Natural killer cell (primary cell): ENCODE measurements at regions not wholly inside any gene's neighbourhood (a gene's known extent, or its start where the extent isn't known, plus 50 kb on each side); places are given as distances from the start of the nearest gene placed in this dataset.

Experiments
- ATAC-seq, 3 donors: fragments of 150-1000 bp in 2 of 3; fragments of 200-7000 bp in 1 of 3; cut with Tn5 transposase; 1 replicate in 1 of 3; 2 replicates in 2 of 3; pipeline ENCODE4 v1.10.0; 2021; ENCODE audit warnings: mild to moderate bottlenecking in 2 of 3, moderate library complexity in 2 of 3
- DNase-seq, 2 donors: peaks; one replicate each; pipeline versions ENCODE4 v3.0.0 to v3.0.0-alpha.2; 2013 to 2021; ENCODE audit warnings: mixed read lengths in 1 of 2
- H3K27ac ChIP-seq: one replicate; pipeline ENCODE4 v1.5.1; 2013; ENCODE audit warnings: mild to moderate bottlenecking, low read length
- H3K27me3 ChIP-seq: one replicate; pipeline ENCODE4 v1.6.1; 2013; ENCODE audit warnings: low read length; ENCODE audit not compliant: control insufficient read depth, insufficient read depth
- H3K36me3 ChIP-seq: one replicate; pipeline ENCODE4 v1.6.1; 2013; ENCODE audit warnings: low read length; ENCODE audit not compliant: control insufficient read depth, insufficient read depth
- H3K4me1 ChIP-seq: one replicate; pipeline ENCODE4 v1.6.1; 2013; ENCODE audit warnings: low read length; ENCODE audit not compliant: control insufficient read depth, insufficient read depth
- H3K4me3 ChIP-seq: one replicate; pipeline ENCODE4 v1.5.1; 2013; ENCODE audit warnings: low read length
- H3K9me3 ChIP-seq: one replicate; pipeline ENCODE4 v1.6.1; 2013; ENCODE audit warnings: low read length; ENCODE audit not compliant: control insufficient read depth, insufficient read depth
- H3K27ac Mint-ChIP-seq, 2 donors: one replicate each; pipeline ENCODE4 v1.8.0; 2022; ENCODE audit warnings: mild to moderate bottlenecking in 2 of 2, mixed read lengths in 2 of 2, moderate library complexity in 1 of 2
- H3K27me3 Mint-ChIP-seq, 2 donors: one replicate each; pipeline ENCODE4 v1.8.0; 2022; ENCODE audit warnings: low read depth in 2 of 2, mixed read lengths in 2 of 2
- H3K36me3 Mint-ChIP-seq: one replicate; pipeline ENCODE4 v1.8.0; 2022; ENCODE audit warnings: mixed read lengths
- H3K4me1 Mint-ChIP-seq, 2 donors: one replicate each; pipeline ENCODE4 v1.8.0; 2022; ENCODE audit warnings: mixed read lengths in 2 of 2
- H3K4me3 Mint-ChIP-seq: one replicate; pipeline ENCODE4 v1.8.0; 2022; ENCODE audit warnings: mild to moderate bottlenecking, moderate library complexity, mixed read lengths
- H3K9me3 Mint-ChIP-seq, 2 donors: one replicate each; pipeline ENCODE4 v1.8.0; 2022; ENCODE audit warnings: mixed read lengths in 2 of 2
- CTCF ChIP-seq: fragments of 200-600 bp; IDR thresholded peaks from one replicate; pipeline ENCODE4 v1.8.0; 2022; ENCODE audit warnings: antibody characterized with exemption
- WGBS: methylation state at CpG from one replicate; pipeline ENCODE4 v1.1.7; 2013; ENCODE audit warnings: missing lambda C conversion rate; ENCODE audit not compliant: insufficient coverage; 5-methylcytosine and 5-hydroxymethylcytosine counted together
- intact Hi-C: fragments of 100-400 bp; cut with micrococcal nuclease; formaldehyde crosslinking; loops from one replicate; pipeline ENCODE4 v1.14.2; 2022

- Histone ChIP-seq H3K36me3 (no peaks in the 10 kb centered on the region), H3K27me3 (no peaks in the 10 kb centered on the region), H3K4me1 (no peaks in the 10 kb centered on the region), H3K27ac (no peak overlapping the region), H3K9me3 (no peaks in the 10 kb centered on the region), H3K4me3 (no peak overlapping the region)
- TF ChIP-seq CTCF: no peak
- intact Hi-C loops: no loop called here
- H3K4me1 Mint-ChIP-seq: no peaks in the 10 kb centered on the region
- DNase-seq (no peak), ATAC-seq (no peak)
- H3K27ac Mint-ChIP-seq: no peak overlapping the region
- H3K36me3 Mint-ChIP-seq: no peaks in the 10 kb centered on the region
- 50% methylated on average over 3 of the region's 4 CpGs for WGBS
- no peak overlapping the region for H3K4me3 Mint-ChIP-seq
- H3K27me3 Mint-ChIP-seq: no peaks in the 10 kb centered on the region
- H3K9me3 Mint-ChIP-seq: peaks cover 0 to 4% of the 10 kb centered on the region in 2 donors
These were observed 272.2 kb upstream of the RARB start for GRCh38 chr3:25155652-25156471.

GRCh38 chr3:25156626-25157025, 271.4 kb upstream of the RARB start:
- Mint-ChIP-seq H3K36me3 (no peaks in the 10 kb centered on the region), H3K9me3 (peaks cover 3 to 6% of the 10 kb centered on the region in 2 donors), H3K4me1 (no peaks in the 10 kb centered on the region), H3K27ac (no peak overlapping the region), H3K27me3 (no peaks in the 10 kb centered on the region), H3K4me3 (no peak overlapping the region)
- no peaks in the 10 kb centered on the region for H3K27me3 ChIP-seq
- no peak overlapping the region for H3K4me3 ChIP-seq
- no peaks in the 10 kb centered on the region for H3K4me1 ChIP-seq
- ATAC-seq (no peak), DNase-seq (no peak)
- WGBS: 68% methylated on average over 3 of the region's 5 CpGs
- H3K27ac ChIP-seq: no peak overlapping the region
- intact Hi-C loops: no loop called here
- H3K36me3 ChIP-seq: no peaks in the 10 kb centered on the region
- no peak for TF ChIP-seq CTCF
- no peaks in the 10 kb centered on the region for H3K9me3 ChIP-seq

- TF ChIP-seq CTCF: no peak
- ATAC-seq (no peak), DNase-seq (no peak)
- Mint-ChIP-seq H3K27ac (no peak overlapping the region), H3K4me1 (no peaks in the 10 kb centered on the region), H3K27me3 (no peaks in the 10 kb centered on the region), H3K36me3 (no peaks in the 10 kb centered on the region), H3K9me3 (peaks cover 6 to 12% of the 10 kb centered on the region in 2 donors), H3K4me3 (no peak overlapping the region)
- WGBS: 72% methylated on average over 3 of the region's 3 CpGs
- H3K4me1 ChIP-seq: no peaks in the 10 kb centered on the region
- intact Hi-C loops: no loop called here
- H3K36me3 ChIP-seq: no peaks in the 10 kb centered on the region
- H3K27ac ChIP-seq: no peak overlapping the region
- peaks cover 3% of the 10 kb centered on the region for H3K9me3 ChIP-seq
- no peak overlapping the region for H3K4me3 ChIP-seq
- no peaks in the 10 kb centered on the region for H3K27me3 ChIP-seq
These were observed 262.8 kb upstream of the RARB start for GRCh38 chr3:25165306-25165705.

- WGBS: 83% methylated on average over 3 of the region's 3 CpGs
- Mint-ChIP-seq H3K27ac (no peak overlapping the region), H3K4me3 (no peak overlapping the region)
These were observed 262.0 kb upstream of the RARB start for GRCh38 chr3:25166016-25166415.

More at GRCh38 chr3:25166016-25166415, 262.0 kb upstream of the RARB start:
- no peaks in the 10 kb centered on the region for H3K36me3 Mint-ChIP-seq
- DNase-seq: no peak
- no peaks in the 10 kb centered on the region for H3K27me3 Mint-ChIP-seq
- peaks cover 6 to 12% of the 10 kb centered on the region in 2 donors for H3K9me3 Mint-ChIP-seq
- Histone ChIP-seq H3K27ac (no peak overlapping the region), H3K27me3 (no peaks in the 10 kb centered on the region), H3K36me3 (no peaks in the 10 kb centered on the region), H3K4me3 (no peak overlapping the region), H3K9me3 (peaks cover 3% of the 10 kb centered on the region), H3K4me1 (no peaks in the 10 kb centered on the region)
- no peak for TF ChIP-seq CTCF
- intact Hi-C loops: no loop called here
- H3K4me1 Mint-ChIP-seq: no peaks in the 10 kb centered on the region
- ATAC-seq: no peak
